Spleen (tissue), 11 donors: ENCODE measurements at regions not wholly inside any gene's neighbourhood (a gene's known extent, or its start where the extent isn't known, plus 50 kb on each side); places are given as distances from the start of the nearest gene placed in this dataset.

Source experiments
- DNase-seq: peaks from one replicate; pipeline ENCODE4 v3.0.0-alpha.2; 2020
- H3K27ac ChIP-seq, 8 donors: fragments of 200-600 bp; sonication (generic) in 7 of 8; 1 replicate in 4 of 8; 2 replicates in 4 of 8; pipeline versions ENCODE4 v1.5.0 to v1.8.0; 2016 to 2021; ENCODE audit warnings: inconsistent platforms in 4 of 8, mild to moderate bottlenecking in 4 of 8, moderate library complexity in 1 of 8
- H3K27me3 ChIP-seq, 7 donors: fragments of 200-600 bp; sonication (generic) in 6 of 7; replicated peaks in 1 of 7; 1 replicate in 4 of 7; 2 replicates in 3 of 7; pipeline versions ENCODE4 v1.5.0 to v1.8.0; 2016 to 2021; ENCODE audit warnings: inconsistent platforms in 3 of 7, mild to moderate bottlenecking in 1 of 7
- H3K36me3 ChIP-seq, 6 donors: fragments of 200-600 bp; sonication (generic) in 5 of 6; 1 replicate in 4 of 6; 2 replicates in 2 of 6; pipeline versions ENCODE4 v1.5.0 to v1.8.0; 2016 to 2021; ENCODE audit warnings: inconsistent platforms in 2 of 6
- H3K4me1 ChIP-seq, 6 donors: fragments of 200-600 bp; sonication (generic) in 5 of 6; 1 replicate in 3 of 6; 2 replicates in 3 of 6; pipeline versions ENCODE4 v1.5.0 to v1.8.0; 2016 to 2021; ENCODE audit warnings: inconsistent platforms in 3 of 6
- H3K4me3 ChIP-seq, 8 donors: fragments of 200-600 bp; sonication (generic) in 7 of 8; 1 replicate in 4 of 8; 2 replicates in 4 of 8; pipeline versions ENCODE4 v1.5.0 to v1.8.0; 2016 to 2021; ENCODE audit warnings: inconsistent platforms in 4 of 8, mild to moderate bottlenecking in 4 of 8, moderate library complexity in 2 of 8
- H3K9me3 ChIP-seq, 8 donors: fragments of 200-600 bp; sonication (generic) in 7 of 8; 1 replicate in 4 of 8; 2 replicates in 4 of 8; pipeline versions ENCODE4 v1.5.0 to v1.8.0; 2016 to 2021; ENCODE audit warnings: inconsistent platforms in 4 of 8
- POLR2A ChIP-seq, 3 donors: fragments of 450-650 bp; IDR thresholded peaks; one replicate each; pipeline ENCODE4 v1.5.1; 2017; ENCODE audit warnings: antibody characterized with exemption in 3 of 3, mild to moderate bottlenecking in 1 of 3
- POLR2AphosphoS5 ChIP-seq, 3 donors: sonication (generic); formaldehyde crosslinking; IDR thresholded peaks; one replicate each; pipeline ENCODE4 v1.5.1; 2017; ENCODE audit warnings: antibody characterized with exemption in 3 of 3
- whole genome bisulfite sequencing, 5 donors: extraction: QIAGEN DNeasy Blood & Tissue Kit in 3 of 5; methylation state at CpG; one replicate each; pipeline versions ENCODE4 v1.1.5 to v1.1.7; 2013 to 2018; 5-methylcytosine and 5-hydroxymethylcytosine counted together
- intact Hi-C: fragments of 100-400 bp; cut with DNase I; formaldehyde crosslinking; loops from one replicate; pipeline ENCODE4 v1.15.0; 2023; ENCODE audit warnings: low total_unique reads
- TF ChIP-seq, protein P1 (sequence below), 11 experiments: fragments of 200-600 bp in 7 of 11; fragments of 450-650 bp in 4 of 11; sonication (generic) in 4 of 11; IDR thresholded peaks in 8 of 11; conservative IDR thresholded peaks in 3 of 11; 1 replicate in 7 of 11; 2 replicates in 4 of 11; pipeline versions ENCODE4 v1.4.0 to v1.8.0; 2016 to 2021; ENCODE audit warnings: antibody characterized with exemption in 11 of 11, inconsistent platforms in 4 of 11, mild to moderate bottlenecking in 1 of 11
- donor health status: healthy with polysubstance abuse.
- donor health status: DM: no; HTN: no; CAD: no; lungs with moderate emphysema.
- donor health status: DM: no; HTN: no; CAD: no.
- donor health status: Bipolar disorder and iron deficiency.
- donor health status: healthy.
- donor health status: DM: no; HTN: no; CAD: no.
- donor health status: DM: yes; HTN: yes; CAD: no.

DNA sequence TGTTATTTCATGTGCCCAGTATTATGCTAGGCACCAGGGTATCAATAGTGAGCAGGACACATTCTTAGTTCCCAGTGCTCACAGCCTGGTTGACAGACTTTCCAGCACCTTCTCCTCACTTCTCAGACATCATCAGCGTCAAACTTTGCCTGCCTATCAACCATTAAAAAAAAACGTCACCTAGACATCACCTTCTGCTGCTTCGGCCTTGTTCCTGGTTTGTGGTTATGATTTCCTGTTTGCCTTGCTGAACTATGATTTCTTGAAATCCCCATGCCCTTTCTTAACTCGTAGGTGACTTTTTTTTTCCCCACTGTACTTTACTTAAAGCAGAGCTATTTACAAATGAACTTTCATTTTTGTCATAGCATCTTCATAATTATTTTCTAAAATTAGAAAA, 60.4 kb upstream of the NABP1 start:
- intact Hi-C loops = no loop called here
- DNase-seq = no peak
- TF ChIP-seq POLR2AphosphoS5 (IDR thresholded peaks at IDR 0.05) (peak in 1 of 3 donors; percentile 72), POLR2A (IDR thresholded peaks at IDR 0.05) (no peak)
- TF ChIP-seq, protein P1, sequence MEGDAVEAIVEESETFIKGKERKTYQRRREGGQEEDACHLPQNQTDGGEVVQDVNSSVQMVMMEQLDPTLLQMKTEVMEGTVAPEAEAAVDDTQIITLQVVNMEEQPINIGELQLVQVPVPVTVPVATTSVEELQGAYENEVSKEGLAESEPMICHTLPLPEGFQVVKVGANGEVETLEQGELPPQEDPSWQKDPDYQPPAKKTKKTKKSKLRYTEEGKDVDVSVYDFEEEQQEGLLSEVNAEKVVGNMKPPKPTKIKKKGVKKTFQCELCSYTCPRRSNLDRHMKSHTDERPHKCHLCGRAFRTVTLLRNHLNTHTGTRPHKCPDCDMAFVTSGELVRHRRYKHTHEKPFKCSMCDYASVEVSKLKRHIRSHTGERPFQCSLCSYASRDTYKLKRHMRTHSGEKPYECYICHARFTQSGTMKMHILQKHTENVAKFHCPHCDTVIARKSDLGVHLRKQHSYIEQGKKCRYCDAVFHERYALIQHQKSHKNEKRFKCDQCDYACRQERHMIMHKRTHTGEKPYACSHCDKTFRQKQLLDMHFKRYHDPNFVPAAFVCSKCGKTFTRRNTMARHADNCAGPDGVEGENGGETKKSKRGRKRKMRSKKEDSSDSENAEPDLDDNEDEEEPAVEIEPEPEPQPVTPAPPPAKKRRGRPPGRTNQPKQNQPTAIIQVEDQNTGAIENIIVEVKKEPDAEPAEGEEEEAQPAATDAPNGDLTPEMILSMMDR (IDR thresholded peaks at IDR 0.05 in 8 of 11, conservative IDR thresholded peaks at IDR 0.05 in 3 of 11) = no peak
- H3K4me3 ChIP-seq = no peak overlapping the region
- H3K36me3 ChIP-seq = no peaks in the 10 kb centered on the region
- H3K27me3 ChIP-seq = no peaks in the 10 kb centered on the region
- peaks cover 5 to 48% (median 20%) of the 10 kb centered on the region in 6 donors for H3K4me1 ChIP-seq
- WGBS, 5 donors = 12 to 23% (median 18%) methylated on average over 4 of the region's 4 CpGs
- H3K27ac ChIP-seq = peak overlapping the region in 7 of 8 donors; percentile 72 to 87 (median 77)
- no peaks in the 10 kb centered on the region for H3K9me3 ChIP-seq

DNA sequence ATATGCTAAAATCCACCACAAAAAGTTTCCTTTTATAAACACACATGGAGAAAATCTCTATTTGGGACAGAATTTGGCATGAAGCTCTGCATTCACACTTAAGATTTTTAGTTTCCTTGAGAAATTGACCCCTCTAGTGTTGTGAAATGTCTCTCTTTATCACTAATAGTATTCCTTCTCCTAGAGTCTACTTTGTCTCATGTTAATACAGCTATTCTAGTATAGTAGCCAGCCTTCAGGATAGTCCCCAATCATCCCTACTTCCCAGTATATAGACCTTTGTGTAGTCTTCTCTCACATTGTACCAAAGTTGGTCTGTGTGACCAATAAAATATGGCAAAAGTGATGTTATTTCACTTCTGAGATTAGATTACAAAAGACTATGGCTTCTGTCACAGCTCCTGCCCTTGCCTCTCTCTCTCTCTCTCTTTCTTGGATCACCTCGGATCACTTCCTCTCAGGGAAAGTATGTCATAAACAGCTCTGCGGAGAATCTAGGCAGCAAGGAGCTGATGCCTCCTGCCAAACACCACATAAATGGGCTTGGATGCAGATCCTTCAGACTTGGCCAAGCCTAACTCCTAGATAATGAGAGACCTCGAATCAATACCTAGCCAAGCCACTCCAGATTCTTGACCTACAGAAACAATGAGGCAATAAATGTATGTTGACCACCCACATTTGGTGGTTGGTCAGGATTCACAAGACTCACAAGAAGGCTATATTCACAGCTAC, 59.7 kb upstream of the NABP1 start:
- peaks cover 5 to 55% (median 20%) of the 10 kb centered on the region in 6 donors for H3K4me1 ChIP-seq
- no peaks in the 10 kb centered on the region for H3K36me3 ChIP-seq
- H3K27me3 ChIP-seq = no peaks in the 10 kb centered on the region
- peak overlapping the region; percentile 72 to 87 (median 76) for H3K27ac ChIP-seq
- H3K9me3 ChIP-seq = no peaks in the 10 kb centered on the region
- TF ChIP-seq POLR2AphosphoS5 (IDR thresholded peaks at IDR 0.05) (no peak), POLR2A (IDR thresholded peaks at IDR 0.05) (no peak)
- TF ChIP-seq, protein P1 (IDR thresholded peaks at IDR 0.05 in 8 of 11, conservative IDR thresholded peaks at IDR 0.05 in 3 of 11) = no peak
- H3K4me3 ChIP-seq = no peak overlapping the region
- intact Hi-C loops = no loop called here
- no peak for DNase-seq
- WGBS, 5 donors = 81 to 91% (median 88%) methylated on average over 3 of the region's 3 CpGs

DNA sequence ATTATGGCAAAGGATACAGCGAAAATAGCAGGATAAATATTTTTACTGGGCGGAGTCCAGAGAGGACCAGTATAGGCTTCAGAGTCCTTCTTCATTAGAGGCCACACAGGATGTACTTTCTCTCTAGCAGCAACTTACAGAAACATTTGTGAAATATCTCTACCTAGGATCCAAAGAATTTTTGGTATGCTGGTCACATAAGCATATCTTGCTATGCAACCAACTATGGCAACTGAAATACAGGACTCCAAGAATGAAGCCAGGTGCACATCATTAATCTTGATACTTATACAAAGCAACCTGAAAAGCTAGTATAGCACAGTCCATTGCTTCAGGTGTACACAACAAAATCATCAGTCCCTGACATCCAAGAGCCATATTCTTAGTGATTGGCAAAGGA, 59.1 kb upstream of the NABP1 start:
- Histone ChIP-seq H3K9me3 (no peaks in the 10 kb centered on the region), H3K4me1 (peaks cover 5 to 57% (median 20%) of the 10 kb centered on the region in 6 donors), H3K4me3 (no peak overlapping the region), H3K27me3 (no peaks in the 10 kb centered on the region), H3K36me3 (no peaks in the 10 kb centered on the region), H3K27ac (peak overlapping the region in 7 of 8 donors; percentile 72 to 87 (median 76))
- DNase-seq = no peak
- intact Hi-C loops = no loop called here
- no peak for TF ChIP-seq POLR2AphosphoS5 (IDR thresholded peaks at IDR 0.05)
- no peak for TF ChIP-seq POLR2A (IDR thresholded peaks at IDR 0.05)
- TF ChIP-seq, protein P1 (IDR thresholded peaks at IDR 0.05 in 8 of 11, conservative IDR thresholded peaks at IDR 0.05 in 3 of 11) = no peak
- WGBS, 5 donors = 95 to 100% (median 99%) methylated on average over 2 of the region's 2 CpGs

DNA sequence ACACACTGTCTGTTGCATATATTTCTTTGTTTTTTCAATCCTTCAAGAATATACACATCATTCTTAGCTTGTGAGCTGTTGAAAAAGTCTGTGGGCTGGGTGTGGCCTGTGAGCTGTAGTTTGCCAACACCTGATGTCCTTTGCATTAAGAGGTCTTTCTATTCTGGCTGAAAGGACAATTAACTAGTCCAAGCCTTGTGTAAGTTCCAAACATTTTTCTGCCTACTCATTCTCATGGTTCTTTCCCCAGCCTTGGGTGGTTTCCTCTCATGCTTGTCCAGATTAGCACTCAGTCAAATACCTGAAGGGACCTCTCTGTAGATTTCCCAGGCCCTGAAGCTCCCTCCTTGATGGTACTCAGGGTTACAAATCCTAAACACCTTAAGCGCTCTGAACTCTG, 57.8 kb upstream of the NABP1 start:
- H3K27ac ChIP-seq = peak overlapping the region in 2 of 8 donors; percentile 41 to 87
- H3K36me3 ChIP-seq = no peaks in the 10 kb centered on the region
- WGBS, 5 donors = 91 to 100% (median 93%) methylated on average over 1 of the region's 1 CpG
- peaks cover 5 to 67% (median 24%) of the 10 kb centered on the region in 6 donors for H3K4me1 ChIP-seq
- no peaks in the 10 kb centered on the region for H3K9me3 ChIP-seq
- H3K27me3 ChIP-seq = no peaks in the 10 kb centered on the region
- H3K4me3 ChIP-seq = no peak overlapping the region
- no peak for DNase-seq
- intact Hi-C loops = loop anchor here (10.0 kb wide), 1 partner anchor 55 kb away; the partner anchor contains the start of gene NABP1
- TF ChIP-seq POLR2A (IDR thresholded peaks at IDR 0.05) = no peak
- TF ChIP-seq POLR2AphosphoS5 (IDR thresholded peaks at IDR 0.05) = no peak
- TF ChIP-seq, protein P1 (IDR thresholded peaks at IDR 0.05 in 8 of 11, conservative IDR thresholded peaks at IDR 0.05 in 3 of 11) = no peak
